Omental fat pad (tissue), 3 donors: ENCODE measurements at regions not wholly inside any gene's neighbourhood (a gene's known extent, or its start where the extent isn't known, plus 50 kb on each side); places are given as distances from the start of the nearest gene placed in this dataset.

ENCODE experiments used
- ATAC-seq: fragments of 150-250 bp; one replicate; pipeline ENCODE4 v1.9.1; 2016; ENCODE audit warnings: mild to moderate bottlenecking, moderate library complexity; ENCODE audit not compliant: low FRiP score
- DNase-seq: peaks from one replicate; pipeline ENCODE4 v3.0.0-alpha.2; 2019; ENCODE audit warnings: low spot score
- TF ChIP-seq, protein P1 (sequence below), 3 donors: fragments of 450-650 bp; IDR thresholded peaks; one replicate each; pipeline ENCODE4 v1.5.1; 2016 to 2017; ENCODE audit warnings: antibody characterized with exemption in 3 of 3, mild to moderate bottlenecking in 3 of 3, moderate library complexity in 2 of 3

DNA sequence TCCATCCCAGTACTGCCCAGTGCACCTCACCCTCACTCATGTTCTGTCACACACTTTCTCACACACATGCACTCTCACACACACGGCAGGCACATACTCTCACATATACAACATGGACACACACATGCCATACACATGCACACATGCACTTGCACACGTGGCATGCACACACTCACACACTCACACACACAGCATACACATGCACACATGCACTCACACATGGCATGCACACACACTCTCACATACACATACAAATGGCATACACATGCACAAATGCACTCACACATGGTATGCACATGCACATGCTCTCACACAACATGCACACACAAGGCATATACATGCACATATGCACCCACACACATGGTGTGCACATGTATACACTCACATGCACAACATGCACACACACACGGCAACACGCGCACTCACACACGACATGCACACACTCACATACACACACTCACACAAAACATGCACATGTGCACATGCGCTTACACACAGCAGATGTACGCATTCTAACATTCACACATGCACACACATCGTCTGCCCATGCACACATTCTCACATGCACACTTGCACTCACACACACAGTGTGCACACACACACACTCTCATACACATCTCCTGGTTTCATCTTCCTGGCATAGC, 131.7 kb upstream of the THBS2 start:
- no peak for DNase-seq
- no peak for ATAC-seq
- TF ChIP-seq, protein P1, sequence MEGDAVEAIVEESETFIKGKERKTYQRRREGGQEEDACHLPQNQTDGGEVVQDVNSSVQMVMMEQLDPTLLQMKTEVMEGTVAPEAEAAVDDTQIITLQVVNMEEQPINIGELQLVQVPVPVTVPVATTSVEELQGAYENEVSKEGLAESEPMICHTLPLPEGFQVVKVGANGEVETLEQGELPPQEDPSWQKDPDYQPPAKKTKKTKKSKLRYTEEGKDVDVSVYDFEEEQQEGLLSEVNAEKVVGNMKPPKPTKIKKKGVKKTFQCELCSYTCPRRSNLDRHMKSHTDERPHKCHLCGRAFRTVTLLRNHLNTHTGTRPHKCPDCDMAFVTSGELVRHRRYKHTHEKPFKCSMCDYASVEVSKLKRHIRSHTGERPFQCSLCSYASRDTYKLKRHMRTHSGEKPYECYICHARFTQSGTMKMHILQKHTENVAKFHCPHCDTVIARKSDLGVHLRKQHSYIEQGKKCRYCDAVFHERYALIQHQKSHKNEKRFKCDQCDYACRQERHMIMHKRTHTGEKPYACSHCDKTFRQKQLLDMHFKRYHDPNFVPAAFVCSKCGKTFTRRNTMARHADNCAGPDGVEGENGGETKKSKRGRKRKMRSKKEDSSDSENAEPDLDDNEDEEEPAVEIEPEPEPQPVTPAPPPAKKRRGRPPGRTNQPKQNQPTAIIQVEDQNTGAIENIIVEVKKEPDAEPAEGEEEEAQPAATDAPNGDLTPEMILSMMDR (IDR thresholded peaks at IDR 0.05), result no peak

DNA sequence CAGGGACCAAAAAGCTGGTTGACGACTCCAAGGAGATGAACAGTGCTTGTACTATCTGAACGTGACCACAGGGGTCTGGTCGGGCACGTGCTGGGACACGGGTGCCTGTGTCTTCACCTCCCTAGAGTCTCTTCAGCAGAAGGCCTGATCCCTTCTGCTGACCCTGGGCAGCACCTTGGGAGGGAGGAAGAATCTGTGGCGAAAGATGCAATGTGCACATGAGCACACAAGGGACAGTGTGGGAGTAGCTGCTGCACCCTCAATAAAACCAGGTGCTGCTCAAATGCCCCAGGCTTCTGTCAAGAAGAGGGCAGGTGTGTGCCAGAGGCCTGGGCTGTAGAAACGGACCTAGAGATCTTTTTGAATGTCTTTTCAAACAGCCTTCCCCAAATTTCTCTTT, 130.6 kb upstream of the THBS2 start:
- no peak for ATAC-seq
- no peak for DNase-seq
- TF ChIP-seq, protein P1 (IDR thresholded peaks at IDR 0.05), result no peak

DNA sequence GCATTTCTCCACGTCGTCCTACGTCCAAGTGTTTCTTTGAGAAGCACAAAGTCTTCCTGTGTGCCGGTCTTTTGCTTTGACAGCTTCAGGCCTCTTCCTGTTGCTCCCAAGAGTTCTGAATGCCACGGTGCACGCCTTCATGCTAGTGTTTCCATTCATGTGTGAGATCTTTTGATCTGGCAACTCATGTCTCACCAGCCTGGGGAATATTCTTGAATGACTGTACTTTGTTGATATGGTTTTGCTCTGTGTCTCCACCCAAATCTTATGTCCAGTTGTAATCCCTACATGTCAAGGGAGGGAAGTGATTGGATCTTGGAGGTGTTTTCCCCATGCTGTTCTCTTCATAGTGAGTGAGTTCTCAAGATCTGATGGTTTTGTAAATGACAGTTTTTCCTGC, 129.6 kb upstream of the THBS2 start:
- DNase-seq (no peak), ATAC-seq (no peak)
- TF ChIP-seq, protein P1 (IDR thresholded peaks at IDR 0.05), result no peak

DNA sequence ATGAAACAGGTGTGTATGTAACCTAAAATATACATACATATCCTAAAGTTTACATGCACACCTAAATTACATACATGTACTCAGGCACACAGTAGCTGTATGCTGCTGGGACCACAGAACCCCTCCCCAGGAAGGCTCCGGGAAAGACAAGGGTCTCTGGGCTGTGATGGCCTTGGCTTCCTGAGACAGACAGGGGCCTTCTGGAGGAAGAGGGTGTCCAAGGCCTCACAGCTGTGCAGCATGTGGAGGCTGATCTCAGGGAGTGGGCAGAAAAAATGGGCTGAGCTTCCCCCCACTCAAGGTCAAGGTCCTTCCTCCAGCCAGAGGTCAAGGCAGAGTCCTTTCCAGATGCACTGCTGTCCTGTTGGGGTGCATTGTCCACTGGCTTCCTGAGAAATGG, 129.1 kb upstream of the THBS2 start:
- no peak for DNase-seq
- TF ChIP-seq, protein P1 (IDR thresholded peaks at IDR 0.05), result no peak
- no peak for ATAC-seq

DNA sequence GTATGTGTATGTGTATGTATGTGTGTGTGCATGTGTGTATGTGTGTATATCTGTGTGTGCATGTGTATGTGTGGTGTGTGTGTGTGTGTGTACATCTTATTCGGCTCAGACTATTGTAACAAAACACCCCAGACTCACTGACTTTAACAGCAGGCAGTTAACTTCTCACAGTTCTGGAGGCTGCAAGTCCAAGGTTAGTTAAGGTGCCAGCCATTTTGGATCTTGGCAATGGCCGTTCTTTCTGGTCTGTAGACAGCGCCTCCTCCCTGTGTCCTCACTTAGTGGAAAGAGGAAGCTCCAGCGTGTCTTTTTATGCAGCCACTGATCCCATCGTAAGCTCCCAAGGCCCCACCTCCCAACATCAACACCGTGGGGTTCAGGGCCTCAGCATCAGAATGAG, 128.3 kb upstream of the THBS2 start:
- DNase-seq (no peak), ATAC-seq (no peak)
- TF ChIP-seq, protein P1 (IDR thresholded peaks at IDR 0.05), result no peak

DNA sequence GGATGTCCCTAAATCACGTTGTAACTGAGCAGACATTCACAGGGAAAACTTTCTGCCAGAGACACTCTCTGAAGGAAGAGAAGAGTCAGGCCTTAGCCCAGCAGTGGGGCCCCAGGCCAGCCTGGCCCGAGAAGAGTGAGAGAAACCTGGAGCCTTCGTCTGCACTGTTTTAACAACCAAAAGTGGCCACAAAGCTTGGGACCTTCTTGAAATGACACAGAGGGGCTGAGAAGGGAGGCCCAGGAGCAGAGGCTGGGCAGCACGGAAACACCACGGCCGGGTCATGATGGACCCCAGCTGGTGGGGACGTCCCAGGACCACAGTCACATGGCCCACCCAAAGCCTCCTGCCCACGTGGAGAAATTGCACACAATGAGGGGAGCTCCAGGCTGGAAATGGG, 126.8 kb upstream of the THBS2 start:
- TF ChIP-seq, protein P1 (IDR thresholded peaks at IDR 0.05), result no peak
- DNase-seq (no peak), ATAC-seq (no peak)

DNA sequence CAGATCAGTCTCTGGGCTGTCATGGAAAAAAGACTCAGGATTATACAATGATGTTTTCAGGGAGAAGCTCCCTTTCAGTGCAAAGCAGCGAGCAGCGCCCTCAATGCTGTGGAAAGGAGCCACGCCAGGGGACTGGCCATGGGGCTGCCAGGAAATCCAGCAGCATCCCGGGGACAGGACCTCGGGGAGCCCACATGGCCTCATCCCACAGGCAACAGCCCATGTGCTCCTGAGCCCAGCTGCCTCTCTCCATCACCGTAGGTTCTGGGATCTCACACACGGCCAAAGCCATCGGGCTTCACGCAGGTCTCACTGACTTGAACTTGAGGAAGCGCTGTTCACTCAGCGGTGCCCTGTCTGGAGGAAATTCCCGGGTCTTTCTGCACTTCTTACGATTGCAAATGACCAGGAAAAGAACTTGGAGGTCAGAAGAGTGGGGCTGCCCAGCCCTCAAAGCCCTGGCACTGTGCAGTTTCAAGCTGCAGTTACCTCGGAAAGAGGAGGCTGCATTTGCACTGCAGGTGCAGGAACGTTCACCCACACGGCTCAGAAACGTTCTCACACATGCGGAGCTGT, 125.9 kb upstream of the THBS2 start:
- DNase-seq (no peak), ATAC-seq (peak; percentile 38)
- TF ChIP-seq, protein P1 (IDR thresholded peaks at IDR 0.05), result no peak
